AG20443 (cell line): ENCODE measurements at regions not wholly inside any gene's neighbourhood (a gene's known extent, or its start where the extent isn't known, plus 50 kb on each side); places are given as distances from the start of the nearest gene placed in this dataset.

Experiments
- DNase-seq: peaks from one replicate; pipeline ENCODE4 v3.0.0; 2012; ENCODE audit warnings: low spot score, mixed read lengths

- no peak for DNase-seq
Observed at GRCh38 chr13:105363261-105364190, 1171.9 kb downstream of the EFNB2 start.

- DNase-seq: no peak
Observed at GRCh38 chr13:105353654-105354053, 1181.8 kb downstream of the EFNB2 start.

GRCh38 chr13:105349082-105349723 lies 1186.3 kb downstream of the EFNB2 start:
- no peak for DNase-seq

- peak; percentile 68 for DNase-seq
Observed at GRCh38 chr13:105346141-105346775, 1189.2 kb downstream of the EFNB2 start.

- no peak for DNase-seq
Observed at GRCh38 chr13:105345730-105346129, 1189.7 kb downstream of the EFNB2 start.

- no peak for DNase-seq
Observed at GRCh38 chr13:105345131-105345530, 1190.3 kb downstream of the EFNB2 start.

GRCh38 chr13:105343134-105343806 lies 1192.2 kb downstream of the EFNB2 start:
- no peak for DNase-seq

GRCh38 chr13:105342281-105342820 lies 1193.1 kb downstream of the EFNB2 start:
- no peak for DNase-seq

- DNase-seq: no peak
Observed at GRCh38 chr13:105341758-105342157, 1193.7 kb downstream of the EFNB2 start.

GRCh38 chr13:105341256-105341655 lies 1194.2 kb downstream of the EFNB2 start:
- DNase-seq: no peak

GRCh38 chr13:105340061-105340606 lies 1195.3 kb downstream of the EFNB2 start:
- DNase-seq: no peak

- DNase-seq: no peak
Observed at GRCh38 chr13:105338773-105339172, 1196.7 kb downstream of the EFNB2 start.

GRCh38 chr13:105338006-105338405 lies 1197.5 kb downstream of the EFNB2 start:
- no peak for DNase-seq

- peak; percentile 38 for DNase-seq
Observed at GRCh38 chr13:105336706-105337576, 1198.5 kb downstream of the EFNB2 start.

- DNase-seq: peak; percentile 58
Observed at GRCh38 chr13:105334211-105334610, 1201.3 kb downstream of the EFNB2 start.

- DNase-seq: peak; percentile 51
Observed at GRCh38 chr13:105333416-105333815, 1202.0 kb downstream of the EFNB2 start.

GRCh38 chr13:105329359-105329758 lies 1206.1 kb downstream of the EFNB2 start:
- no peak for DNase-seq

GRCh38 chr13:105328212-105328611 lies 1207.2 kb downstream of the EFNB2 start:
- DNase-seq: no peak

GRCh38 chr13:105327581-105328126 lies 1207.8 kb downstream of the EFNB2 start:
- no peak for DNase-seq

GRCh38 chr13:105319875-105320274 lies 1215.6 kb downstream of the EFNB2 start:
- DNase-seq: no peak
